ENCODE measurements at regions not wholly inside any gene's neighbourhood (a gene's known extent, or its start where the extent isn't known, plus 50 kb on each side); places are given as distances from the start of the nearest gene placed in this dataset.

DNA sequence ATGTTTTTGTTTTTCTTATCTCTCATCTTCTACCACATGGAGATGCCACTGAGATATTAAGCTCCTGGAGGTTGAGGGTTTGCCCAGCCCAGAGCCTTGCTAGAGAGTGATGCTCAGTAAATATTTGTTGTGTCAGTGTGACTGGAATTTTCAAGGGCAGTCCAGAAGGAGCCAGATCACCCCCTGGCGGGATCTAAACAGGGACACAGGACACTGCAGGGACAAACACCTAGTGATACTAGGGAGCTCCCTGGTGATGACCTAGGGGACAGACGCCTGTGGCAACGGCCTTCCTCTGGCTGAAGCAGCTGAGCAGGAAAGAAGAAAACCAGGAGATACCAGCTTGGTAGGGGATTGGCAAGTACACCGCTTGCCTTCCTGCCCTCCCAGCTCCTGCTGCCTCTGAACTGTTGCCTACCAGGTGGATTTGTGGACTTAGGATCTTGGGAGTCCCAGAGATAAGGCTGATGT lies 714.4 kb upstream of the TBX3 start (continued):
- TF ChIP-seq EP300 (IDR thresholded peaks at IDR 0.05) (no peak), JUNB (IDR thresholded peaks at IDR 0.05) (no peak), USF2 (IDR thresholded peaks at IDR 0.05) (no peak), MYC (IDR thresholded peaks at IDR 0.05; ENCODE audit: borderline replicate concordance, low read length) (no peak), KDM5A (IDR thresholded peaks at IDR 0.05) (no peak), JUN (IDR thresholded peaks at IDR 0.05) (no peak), NFE2L2 (conservative IDR thresholded peaks at IDR 0.05; ENCODE audit: low read length) (0 out of 2 replicates have a peak, but pooled peaks have one; percentile 38), ZSCAN20 (CRISPR knock-in tag; IDR thresholded peaks at IDR 0.05) (no peak), RAD21 (conservative IDR thresholded peaks at IDR 0.05 in 1 of 2, IDR thresholded peaks at IDR 0.05 in 1 of 2) (peak; percentile 89 to 91), SMC3 (IDR thresholded peaks at IDR 0.05) (peak; percentile 91)

DNA sequence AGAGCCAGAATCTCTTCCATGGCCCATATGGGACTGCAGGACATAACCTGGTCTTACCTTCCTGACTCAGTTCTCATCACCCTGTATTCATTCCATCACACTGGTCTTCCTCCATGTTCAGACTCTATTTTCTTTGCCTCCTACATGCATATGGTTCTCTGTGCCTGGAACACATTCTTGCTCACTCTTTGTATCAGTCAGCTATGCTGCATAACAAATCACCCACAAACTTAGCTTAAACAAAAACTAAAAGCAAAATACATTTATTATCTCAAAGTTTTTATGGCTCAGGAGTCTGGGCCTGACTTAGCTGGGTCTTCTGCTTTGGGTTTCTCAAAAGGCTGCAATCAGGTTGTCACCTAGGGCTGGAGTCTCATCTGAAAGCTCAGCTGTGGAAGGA lies 712.6 kb upstream of the TBX3 start:
- POLR2A ChIA-PET, result no interaction called here
- Histone ChIP-seq H3K4me1 (peaks cover 23% of the 10 kb centered on the region; the same call in 2 of the 3 replicates), H3K4me2 (no peak overlapping the region), H3K4me3 (no peak overlapping the region), H3K27ac (no peak overlapping the region), H3K9me3 (peaks cover 14% of the 10 kb centered on the region; the same call in 2 of the 3 replicates)
- no peak for FAIRE-seq
- no peak for ATAC-seq
- peak; percentile 79 for TF ChIP-seq KDM1A (IDR thresholded peaks at IDR 0.05; ENCODE audit: low read depth)
- TF ChIP-seq HDAC2 (IDR thresholded peaks at IDR 0.05), result peak; percentile 61; the same call in 1 of the 2 replicates
- TF ChIP-seq, protein P1, sequence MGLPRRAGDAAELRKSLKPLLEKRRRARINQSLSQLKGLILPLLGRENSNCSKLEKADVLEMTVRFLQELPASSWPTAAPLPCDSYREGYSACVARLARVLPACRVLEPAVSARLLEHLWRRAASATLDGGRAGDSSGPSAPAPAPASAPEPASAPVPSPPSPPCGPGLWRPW (IDR thresholded peaks at IDR 0.05), result no peak
- no peak for DNase-seq (ENCODE audit: low read depth in 1 of 2, low spot score in 1 of 2)
- CTCF ChIA-PET, result interaction anchor here (0.7 to 2.4 kb wide), 4 partner anchors 14 to 734 kb away, joined by 3 to 8 read pairs (median 4); partner anchors contain the start of gene TBX3

DNA sequence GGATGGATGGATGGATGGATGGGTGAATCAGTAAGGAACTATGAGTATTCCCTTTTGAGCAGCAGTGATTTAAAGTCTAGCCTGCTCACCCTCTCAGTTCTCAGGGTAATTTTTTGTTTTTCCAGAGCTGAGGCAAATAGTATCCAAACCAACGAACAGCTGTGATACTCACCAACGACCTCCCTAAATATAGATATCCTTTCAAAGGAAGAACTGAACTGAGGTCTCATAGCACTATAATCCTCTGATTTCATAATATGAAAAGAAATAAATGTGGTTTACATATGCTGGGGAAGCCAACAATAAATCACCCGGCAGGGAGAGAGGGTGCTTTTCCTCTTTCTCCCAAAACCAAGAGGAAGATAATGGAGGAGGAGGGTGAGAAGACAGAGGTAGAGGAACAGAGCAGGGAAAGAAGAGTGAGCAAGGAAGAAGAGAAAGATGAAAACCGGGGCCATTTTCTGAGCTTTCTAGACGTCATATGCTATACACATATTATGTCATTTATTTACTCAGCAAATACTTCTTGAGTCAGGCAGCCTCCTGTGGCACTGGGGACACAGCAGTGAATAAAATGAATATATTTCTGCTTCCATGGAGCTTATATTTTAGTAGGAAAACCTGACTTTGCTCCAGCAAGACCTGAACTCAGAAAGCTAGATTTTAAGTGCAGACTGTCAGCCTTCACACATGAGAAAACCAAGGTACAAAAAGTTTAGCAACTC lies 710.7 kb upstream of the TBX3 start:
- H3K9me3 ChIP-seq, result peaks cover 14% of the 10 kb centered on the region; the same call in 2 of the 3 replicates
- ATAC-seq, result peak; percentile 81 to 84; a peak in 5 of 6 replicates
- ChIA-PET CTCF (interaction anchor here (0.6 to 2.4 kb wide), 5 partner anchors 23 to 911 kb away, joined by 3 to 8 read pairs (median 3); partner anchors contain the start of gene TBX3), POLR2A (interaction anchor here (1.7 kb wide), 1 partner anchor 710 kb away, joined by 11 read pairs; the partner anchor contains the start of gene TBX3)
- H3K4me3 ChIP-seq, result no peak overlapping the region
- H3K27ac ChIP-seq, result peak overlapping the region; percentile 58 to 72
- DNase-seq (ENCODE audit: low read depth in 1 of 2, low spot score in 1 of 2), result peak in 1 of 2 experiments; percentile 65
- WGBS (ENCODE audit: missing lambda C conversion rate), result 5% methylated on average over 5 of the region's 5 CpGs
- no peak for FAIRE-seq
- TF ChIP-seq FOSL2 (IDR thresholded peaks at IDR 0.05) (no peak), FOSL2 (CRISPR knock-in tag; IDR thresholded peaks at IDR 0.05) (peak; percentile 13; the same call in 1 of the 2 replicates)
- TF ChIP-seq, protein P2, sequence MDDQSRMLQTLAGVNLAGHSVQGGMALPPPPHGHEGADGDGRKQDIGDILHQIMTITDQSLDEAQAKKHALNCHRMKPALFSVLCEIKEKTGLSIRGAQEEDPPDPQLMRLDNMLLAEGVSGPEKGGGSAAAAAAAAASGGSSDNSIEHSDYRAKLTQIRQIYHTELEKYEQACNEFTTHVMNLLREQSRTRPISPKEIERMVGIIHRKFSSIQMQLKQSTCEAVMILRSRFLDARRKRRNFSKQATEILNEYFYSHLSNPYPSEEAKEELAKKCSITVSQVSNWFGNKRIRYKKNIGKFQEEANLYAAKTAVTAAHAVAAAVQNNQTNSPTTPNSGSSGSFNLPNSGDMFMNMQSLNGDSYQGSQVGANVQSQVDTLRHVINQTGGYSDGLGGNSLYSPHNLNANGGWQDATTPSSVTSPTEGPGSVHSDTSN (IDR thresholded peaks at IDR 0.05), result no peak
- peaks cover 23% of the 10 kb centered on the region; the same call in 2 of the 3 replicates for H3K4me1 ChIP-seq
- H3K4me2 ChIP-seq, result peak overlapping the region; percentile 52

DNA sequence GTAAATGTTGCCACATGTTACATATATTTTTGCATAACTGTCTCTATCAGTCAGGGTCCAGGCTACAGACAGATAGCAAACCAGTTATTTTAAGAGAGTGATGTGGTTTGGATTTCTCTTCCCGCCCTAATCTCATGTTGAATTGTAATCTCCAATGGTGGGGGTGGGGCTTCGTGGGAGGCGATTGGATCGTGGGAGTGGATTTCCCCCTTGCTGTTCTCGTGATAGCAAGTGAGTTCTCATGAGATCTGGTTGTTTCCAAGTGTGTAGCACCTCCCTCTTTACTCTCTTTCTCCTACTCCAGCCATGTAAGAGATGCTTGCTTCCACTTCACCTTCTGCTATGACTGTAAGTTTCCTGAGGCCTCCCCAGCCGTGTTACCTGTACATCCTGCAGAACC lies 704.2 kb upstream of the TBX3 start:
- ChIA-PET CTCF (interaction anchor here (0.6 kb wide), 2 partner anchors 47 to 756 kb away, joined by 3 to 4 read pairs; no protein-coding TSS in a partner anchor), POLR2A (no interaction called here)
- DNase-seq (ENCODE audit: low read depth in 1 of 2, low spot score in 1 of 2), result no peak
- no peaks in the 10 kb centered on the region for H3K9me3 ChIP-seq
- no peak for TF ChIP-seq EP300 (IDR thresholded peaks at IDR 0.05)
- no peak for TF ChIP-seq CBX8 (IDR thresholded peaks at IDR 0.05)
- no peak for TF ChIP-seq HDAC2 (IDR thresholded peaks at IDR 0.05)
- TF ChIP-seq JUN (IDR thresholded peaks at IDR 0.05), result no peak
- TF ChIP-seq FOSL2 (IDR thresholded peaks at IDR 0.05), result no peak
- TF ChIP-seq FOSL2 (CRISPR knock-in tag; IDR thresholded peaks at IDR 0.05), result no peak
- no peak for TF ChIP-seq ELK1 (IDR thresholded peaks at IDR 0.05; ENCODE audit: low read depth, low read length)
- H3K4me3 ChIP-seq, result no peak overlapping the region
- H3K4me1 ChIP-seq, result peaks cover 12% of the 10 kb centered on the region
- no peak for ATAC-seq
- no peak overlapping the region for H3K27ac ChIP-seq
- no peak overlapping the region for H3K4me2 ChIP-seq
- 43% methylated on average over 6 of the region's 6 CpGs for whole genome bisulfite sequencing (ENCODE audit: missing lambda C conversion rate)
- no peak for FAIRE-seq

Measured in A549 (cell line).